ENCODE measurements at regions not wholly inside any gene's neighbourhood (a gene's known extent, or its start where the extent isn't known, plus 50 kb on each side); places are given as distances from the start of the nearest gene placed in this dataset.

DNA sequence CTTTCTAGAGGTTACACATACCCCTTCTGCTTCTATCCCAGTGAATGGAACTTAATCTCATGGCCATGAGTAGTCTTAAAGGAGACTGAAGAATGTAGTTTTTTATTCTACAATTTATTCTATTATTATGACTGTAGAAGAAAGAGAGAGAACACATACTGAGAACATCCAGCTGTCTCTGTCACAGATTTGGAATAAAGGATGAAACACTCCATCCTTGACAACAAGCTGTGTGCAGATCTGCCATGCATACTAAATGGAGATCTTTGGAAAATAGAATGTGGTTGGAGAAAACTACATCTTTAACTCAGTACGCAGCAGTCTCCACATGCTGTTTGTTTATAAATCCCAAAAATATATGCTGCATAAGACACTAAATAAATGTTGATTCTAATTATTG is 54.1 kb upstream of the NUDT7 start:
- DNase-seq: no peak

DNA sequence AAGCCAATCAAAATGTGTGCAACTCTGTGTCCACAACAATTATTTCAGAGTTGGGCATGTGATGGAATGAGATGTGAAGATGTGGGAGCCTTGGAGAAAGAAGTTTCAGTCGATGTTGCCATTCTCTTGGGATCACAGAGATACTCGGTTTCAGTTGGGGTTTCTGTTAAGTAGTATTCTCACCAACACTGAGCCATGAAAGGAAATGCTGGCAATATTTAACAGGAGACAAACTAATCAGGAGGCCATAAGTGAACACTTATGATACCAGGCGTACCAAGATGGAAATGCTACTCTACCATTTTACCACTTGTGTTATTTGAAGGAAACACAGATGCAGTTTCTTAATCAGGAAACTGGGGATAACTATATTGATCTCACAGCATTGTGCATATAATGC is 53.3 kb upstream of the NUDT7 start:
- no peak for DNase-seq

All from NCI-H1092 treated with DMSO at 0.1 percent for 48 hours (cell line).